ENCODE measurements at regions not wholly inside any gene's neighbourhood (a gene's known extent, or its start where the extent isn't known, plus 50 kb on each side); places are given as distances from the start of the nearest gene placed in this dataset.

GRCh38 chr4:54560513-54560912 lies 97.2 kb upstream of the KIT start:
- Histone ChIP-seq H3K27ac (ENCODE audit: control insufficient read depth, insufficient read depth) (no peak overlapping the region), H3K4me1 (ENCODE audit: control insufficient read depth, insufficient read depth, low read length) (no peaks in the 10 kb centered on the region), H3K4me2 (ENCODE audit: control insufficient read depth, insufficient read depth) (no peak overlapping the region), H3K36me3 (ENCODE audit: control insufficient read depth in 2 of 2, insufficient read depth in 2 of 2, low read length in 1 of 2) (no peaks in the 10 kb centered on the region), H3K9me3 (replicated peaks; ENCODE audit: control insufficient read depth, insufficient read depth, low read length) (no peaks in the 10 kb centered on the region), H4K20me1 (ENCODE audit: control insufficient read depth, insufficient read depth) (no peaks in the 10 kb centered on the region), H3K79me2 (ENCODE audit: control insufficient read depth, insufficient read depth, low read length) (no peaks in the 10 kb centered on the region), H3K9ac (ENCODE audit: control insufficient read depth, insufficient read depth, low read length) (no peak overlapping the region), H3K27me3 (replicated peaks in 1 of 2; ENCODE audit: control insufficient read depth in 2 of 2, insufficient read depth in 2 of 2, low read length in 1 of 2) (no peaks in the 10 kb centered on the region), H2AFZ (ENCODE audit: control insufficient read depth, low read depth, low read length) (no peak overlapping the region), H3K4me3 (no peak overlapping the region)
- TF ChIP-seq NR2C1 (IDR thresholded peaks at IDR 0.05) (no peak), TAF1 (IDR thresholded peaks at IDR 0.05; ENCODE audit: borderline replicate concordance, low read depth, low read length) (no peak), NFXL1 (IDR thresholded peaks at IDR 0.05; ENCODE audit: borderline replicate concordance) (no peak), HCFC1 (IDR thresholded peaks at IDR 0.05; ENCODE audit: low read length) (no peak), KDM1A (IDR thresholded peaks at IDR 0.05; ENCODE audit: borderline replicate concordance) (no peak), FOXK2 (IDR thresholded peaks at IDR 0.05) (no peak), ELK1 (IDR thresholded peaks at IDR 0.05; ENCODE audit: low read depth, low read length) (no peak), CBX3 (IDR thresholded peaks at IDR 0.05; ENCODE audit: borderline replicate concordance, low read depth) (no peak), YBX1 (IDR thresholded peaks at IDR 0.05) (no peak), CREB1 (IDR thresholded peaks at IDR 0.05; ENCODE audit: low read depth) (no peak), USF2 (IDR thresholded peaks at IDR 0.05; ENCODE audit: borderline replicate concordance, low read depth, low read length) (no peak), BHLHE40 (IDR thresholded peaks at IDR 0.05; ENCODE audit: borderline replicate concordance in 1 of 2, low read depth in 2 of 2, low read length in 1 of 2) (no peak), BRCA1 (IDR thresholded peaks at IDR 0.05; ENCODE audit: low read depth, low read length) (no peak), RB1 (IDR thresholded peaks at IDR 0.05; ENCODE audit: borderline replicate concordance) (no peak), ZNF384 (IDR thresholded peaks at IDR 0.05; ENCODE audit: borderline replicate concordance, low read depth, low read length) (no peak)
- intact Hi-C loops (cut with micrococcal nuclease; ENCODE audit: unreplicated experiment), result no loop called here
- ChIA-PET POLR2A (no interaction called here), RAD21 (ENCODE audit: unreplicated experiment) (no interaction called here), SMC1A (ENCODE audit: uncharacterized antibody, unreplicated experiment) (no interaction called here), CTCF (no interaction called here)
- 45% methylated on average over 4 of the region's 4 CpGs for WGBS (ENCODE audit: insufficient coverage, insufficient replicate concordance, low lambda C conversion rate, missing lambda C conversion rate)
- DNase-seq (ENCODE audit: low read depth, low spot score) (no peak), ATAC-seq (no peak), FAIRE-seq (no peak)
- in situ Hi-C loops (cut with MboI), result no loop called here
- no TSS peak for BruUV-seq (replicated peaks)

Data from GM12878 (cell line).